ENCODE measurements at regions not wholly inside any gene's neighbourhood (a gene's known extent, or its start where the extent isn't known, plus 50 kb on each side); places are given as distances from the start of the nearest gene placed in this dataset.
A peak's percentile ranks its signal among the peaks of the same experiment; 100 is the strongest.
"Not testable (repeated sequence)": the region's sequence is repeated elsewhere in the genome, so short reads cannot be mapped to it uniquely, and the experiment has no call there.

DNA sequence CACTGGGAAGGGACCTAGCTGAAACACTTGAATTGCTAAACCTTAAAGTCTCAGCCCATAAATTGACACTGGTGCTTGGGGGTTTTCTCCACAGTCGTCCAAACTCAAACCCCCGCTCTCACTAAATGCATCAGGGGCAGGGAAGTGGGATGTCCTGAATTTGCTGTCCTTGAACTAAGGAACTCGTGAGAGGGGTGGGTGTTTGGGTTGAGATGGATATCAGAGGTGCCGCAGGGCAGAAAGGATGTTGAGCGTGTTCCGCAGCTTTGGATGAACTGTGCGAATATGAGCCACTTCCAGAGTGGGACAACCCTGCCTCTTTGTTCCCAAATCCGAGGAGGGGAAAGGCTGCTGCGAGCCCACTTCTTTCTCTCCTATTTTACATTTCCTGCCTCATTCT, 90.3 kb upstream of the LYZL2 start:
- no peak for DNase-seq
- H3K27ac Mint-ChIP-seq = no peak overlapping the region

DNA sequence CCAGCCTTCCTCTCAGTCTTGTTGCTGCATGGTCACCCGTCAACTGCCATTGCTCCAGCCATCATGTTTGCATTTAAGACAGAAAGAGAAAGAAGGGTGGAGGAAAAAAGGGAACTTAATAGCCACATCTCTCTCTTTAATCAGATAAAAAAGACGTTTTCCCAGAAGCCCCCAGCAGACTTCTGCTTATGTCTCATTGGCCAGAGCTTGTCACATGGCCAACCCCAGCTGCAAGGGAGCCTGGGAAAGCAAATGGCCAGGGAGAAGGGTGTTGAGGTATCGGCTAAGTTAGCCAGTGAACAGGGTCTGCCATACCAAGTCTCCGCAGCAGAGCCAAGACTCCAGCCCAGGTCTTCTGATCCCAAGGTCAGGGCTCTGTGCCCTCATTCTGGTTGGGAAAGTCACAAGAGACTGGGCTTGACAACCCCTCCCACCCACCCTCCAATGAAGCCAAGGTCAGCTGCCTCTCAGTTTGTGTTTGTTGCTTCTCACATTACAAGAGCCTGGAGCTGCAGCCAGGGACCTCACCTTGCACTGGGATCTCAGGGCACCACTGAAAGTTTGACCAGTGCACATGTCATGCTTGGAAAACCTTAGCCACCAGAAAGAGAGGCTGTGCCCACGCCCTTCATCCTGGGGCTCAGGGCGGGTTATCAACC, 80.3 kb upstream of the LYZL2 start:
- Mint-ChIP-seq H3K27ac (no peak overlapping the region), H3K4me3 (no peak overlapping the region), H3K36me3 (ENCODE audit: insufficient read depth) (peaks cover 3% of the 10 kb centered on the region), H3K27me3 (no peaks in the 10 kb centered on the region), H3K4me1 (ENCODE audit: low read depth in 2 of 2) (peaks cover 14% of the 10 kb centered on the region in 2 donors), H3K9me3 (no peaks in the 10 kb centered on the region)
- no peak for DNase-seq
- ATAC-seq (replicated peaks) = no peak

More for the DNA sequence above, 90.3 kb upstream of the LYZL2 start:
- Mint-ChIP-seq H3K4me3 (no peak overlapping the region), H3K9me3 (no peaks in the 10 kb centered on the region), H3K27me3 (peaks cover 0 to 9% of the 10 kb centered on the region in 2 donors), H3K4me1 (ENCODE audit: low read depth in 2 of 2) (peaks cover 0 to 2% of the 10 kb centered on the region in 2 donors), H3K36me3 (ENCODE audit: insufficient read depth) (peaks cover 2% of the 10 kb centered on the region)
- ATAC-seq (replicated peaks) = no peak

DNA sequence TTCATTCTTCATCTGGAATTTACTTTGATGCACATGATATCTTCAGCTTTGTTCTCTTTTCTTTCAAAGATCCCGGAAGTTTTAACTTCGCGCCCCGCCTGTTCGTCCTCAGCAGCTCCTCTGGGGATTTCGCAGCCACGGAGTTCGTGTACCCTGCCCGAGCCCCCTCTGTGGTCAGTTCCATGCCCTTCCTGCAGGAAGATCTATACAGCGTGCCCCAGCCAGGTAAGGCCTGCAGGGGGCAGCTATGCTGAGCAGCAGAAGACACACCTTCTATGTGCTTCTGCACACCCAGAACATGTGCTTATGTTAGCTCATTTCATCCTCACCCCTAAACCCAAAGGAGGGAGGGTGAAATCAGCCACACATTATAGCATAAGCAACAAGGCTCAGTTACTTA, 79.7 kb upstream of the LYZL2 start:
- H3K4me3 Mint-ChIP-seq = no peak overlapping the region
- peak overlapping the region in 1 of 2 donors; percentile 7 for H3K27ac Mint-ChIP-seq
- H3K4me1 Mint-ChIP-seq (ENCODE audit: low read depth in 2 of 2) = peaks cover 19 to 20% of the 10 kb centered on the region in 2 donors
- H3K36me3 Mint-ChIP-seq (ENCODE audit: insufficient read depth) = peaks cover 3% of the 10 kb centered on the region
- no peaks in the 10 kb centered on the region for H3K9me3 Mint-ChIP-seq
- DNase-seq (no peak), ATAC-seq (replicated peaks) (no peak)
- H3K27me3 Mint-ChIP-seq = no peaks in the 10 kb centered on the region

DNA sequence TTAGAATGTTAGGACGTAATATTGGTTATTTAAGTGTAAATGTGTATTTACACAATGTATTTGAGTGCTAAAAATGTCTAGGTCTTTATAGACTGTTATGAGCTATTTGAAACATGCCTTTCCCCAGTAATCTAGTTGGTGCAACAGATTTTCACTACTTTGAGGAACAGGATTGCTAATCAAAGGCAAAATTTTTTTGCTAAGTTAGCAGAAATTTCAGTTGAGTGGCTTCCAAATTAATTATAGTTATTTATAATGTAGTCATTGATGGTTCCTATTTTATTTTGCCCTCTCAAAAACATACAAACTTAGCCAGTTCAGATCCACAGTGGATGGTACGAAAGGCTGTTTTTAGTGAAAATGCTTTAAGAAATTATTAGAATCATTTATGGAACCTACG, 78.7 kb upstream of the LYZL2 start:
- H3K9me3 Mint-ChIP-seq = no peaks in the 10 kb centered on the region
- no peak overlapping the region for H3K4me3 Mint-ChIP-seq
- DNase-seq (no peak), ATAC-seq (replicated peaks) (no peak)
- H3K27me3 Mint-ChIP-seq = no peaks in the 10 kb centered on the region
- H3K4me1 Mint-ChIP-seq (ENCODE audit: low read depth in 2 of 2) = peaks cover 25 to 26% of the 10 kb centered on the region in 2 donors
- peaks cover 3% of the 10 kb centered on the region for H3K36me3 Mint-ChIP-seq (ENCODE audit: insufficient read depth)
- H3K27ac Mint-ChIP-seq = no peak overlapping the region

DNA sequence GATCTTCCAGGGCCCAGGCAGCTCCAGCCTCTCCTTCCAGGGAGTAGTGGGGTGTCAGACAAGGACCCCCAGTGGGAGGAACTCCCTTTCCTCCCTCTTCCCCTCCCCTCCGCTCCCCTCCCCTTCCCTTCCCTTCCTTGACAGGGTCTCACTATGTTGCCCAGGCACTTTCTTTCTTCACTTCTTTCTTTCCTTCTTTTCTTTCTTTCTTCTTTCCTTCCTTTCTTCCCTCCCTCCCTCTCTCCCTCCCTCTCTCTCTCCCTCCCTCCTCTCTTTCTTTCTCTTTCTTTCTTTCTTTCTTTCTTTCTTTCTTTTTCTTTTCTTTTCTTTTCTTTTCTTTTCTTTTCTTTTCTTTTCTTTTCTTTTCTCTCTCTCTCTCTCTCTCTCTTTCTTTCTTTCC, 76.6 kb upstream of the LYZL2 start:
- not testable (repeated sequence) for ATAC-seq (replicated peaks); DNase-seq; H3K9me3 Mint-ChIP-seq; H3K36me3 Mint-ChIP-seq (ENCODE audit: insufficient read depth); H3K27me3 Mint-ChIP-seq
- H3K4me3 Mint-ChIP-seq = peak overlapping the region; percentile 67 to 71
- peak overlapping the region; percentile 93 to 97 for H3K27ac Mint-ChIP-seq
- peaks cover 37 to 39% of the 10 kb centered on the region in 2 donors for H3K4me1 Mint-ChIP-seq (ENCODE audit: low read depth in 2 of 2)

DNA sequence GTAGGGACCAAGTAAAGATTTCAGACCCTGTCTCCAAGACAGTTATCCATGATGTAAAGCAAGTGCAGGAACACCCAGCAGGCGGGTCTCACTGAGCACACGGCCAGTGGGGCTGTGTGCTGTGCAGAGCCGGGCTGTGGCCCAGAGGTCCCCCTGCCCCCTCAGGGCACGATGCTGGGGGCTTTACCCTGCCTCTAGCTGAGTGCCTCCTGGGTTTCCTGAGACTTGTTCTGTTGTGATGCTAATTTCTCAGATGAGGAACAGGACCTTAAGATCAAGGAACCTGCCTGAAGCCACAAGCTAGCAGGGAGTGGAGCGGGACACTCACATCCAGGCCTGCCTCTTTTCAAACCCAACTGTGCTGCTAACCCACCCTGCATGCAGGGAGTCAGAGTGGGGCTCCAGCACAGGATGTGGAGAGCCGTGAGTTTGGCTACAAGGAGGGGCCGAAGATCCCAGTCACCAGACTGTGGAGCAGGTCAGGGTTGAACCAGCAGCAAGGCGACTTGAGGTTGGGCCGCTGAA, 76.1 kb upstream of the LYZL2 start:
- DNase-seq (no peak), ATAC-seq (replicated peaks) (no peak)
- peaks cover 8% of the 10 kb centered on the region for H3K36me3 Mint-ChIP-seq (ENCODE audit: insufficient read depth)
- H3K4me1 Mint-ChIP-seq (ENCODE audit: low read depth in 2 of 2) = peaks cover 38 to 42% of the 10 kb centered on the region in 2 donors
- H3K9me3 Mint-ChIP-seq = no peaks in the 10 kb centered on the region
- H3K27ac Mint-ChIP-seq = peak overlapping the region; percentile 93 to 97
- H3K4me3 Mint-ChIP-seq = peak overlapping the region; percentile 84 to 88
- no peaks in the 10 kb centered on the region for H3K27me3 Mint-ChIP-seq

DNA sequence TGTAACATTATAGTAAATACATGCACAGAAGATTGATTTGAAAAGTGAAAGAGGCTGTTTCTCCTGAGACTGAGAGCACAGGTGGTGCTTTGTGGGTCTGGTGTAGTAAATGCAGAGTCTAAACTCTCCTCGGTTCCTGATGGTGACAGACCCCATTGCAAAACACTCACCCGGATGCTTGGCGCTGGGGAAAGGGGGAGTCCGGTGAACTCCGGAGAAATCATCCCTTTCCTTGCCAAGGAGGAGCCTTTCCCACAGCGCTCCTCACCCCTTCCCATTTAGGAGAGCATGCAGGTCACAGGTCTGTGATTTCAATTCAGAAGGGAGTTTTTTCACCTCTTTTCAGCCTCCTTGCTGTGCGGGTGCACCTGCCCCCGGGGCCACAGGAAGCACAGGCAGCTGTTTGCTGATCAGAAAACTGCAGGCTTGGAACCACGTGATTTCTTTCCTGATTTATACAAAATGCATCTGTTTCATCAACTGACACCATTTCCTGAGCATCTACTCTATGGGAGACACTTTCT, 75.6 kb upstream of the LYZL2 start:
- Mint-ChIP-seq H3K36me3 (ENCODE audit: insufficient read depth) (peaks cover 8% of the 10 kb centered on the region), H3K27ac (peak overlapping the region; percentile 93 to 97), H3K9me3 (no peaks in the 10 kb centered on the region), H3K4me3 (peak overlapping the region; percentile 84 to 88), H3K27me3 (no peaks in the 10 kb centered on the region), H3K4me1 (ENCODE audit: low read depth in 2 of 2) (peaks cover 38 to 46% of the 10 kb centered on the region in 2 donors)
- DNase-seq (peak in 2 of 3 experiments; percentile 15 to 16), ATAC-seq (replicated peaks) (peak; percentile 23)

DNA sequence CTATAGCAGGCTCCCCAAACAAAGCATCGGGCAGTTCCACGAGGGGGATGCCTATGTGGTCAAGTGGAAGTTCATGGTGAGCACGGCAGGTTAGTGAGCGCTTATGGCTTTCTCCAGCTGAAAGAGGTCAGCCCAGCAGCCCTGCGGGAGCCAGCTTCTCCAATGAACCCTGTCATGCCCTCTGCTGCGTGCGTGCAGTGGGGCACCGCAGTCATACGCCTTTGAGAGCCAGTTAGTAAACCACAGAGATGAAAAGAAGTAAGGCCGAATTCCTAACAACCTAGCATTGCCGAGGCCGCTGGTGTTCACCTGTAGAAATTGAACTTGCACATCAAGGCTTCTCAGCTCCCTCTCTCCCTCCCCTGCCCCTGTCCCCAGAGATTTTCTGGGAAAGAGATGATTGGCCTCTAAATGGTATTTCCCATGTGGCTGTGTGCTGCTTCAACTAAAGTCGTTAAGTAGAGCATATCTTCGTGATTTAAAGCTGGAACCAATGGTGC, 75.1 kb upstream of the LYZL2 start:
- ATAC-seq (replicated peaks) = peak; percentile 9
- H3K27me3 Mint-ChIP-seq; H3K9me3 Mint-ChIP-seq; DNase-seq; H3K36me3 Mint-ChIP-seq (ENCODE audit: insufficient read depth): not testable (repeated sequence)
- peak overlapping the region; percentile 93 to 97 for H3K27ac Mint-ChIP-seq
- peaks cover 42 to 49% of the 10 kb centered on the region in 2 donors for H3K4me1 Mint-ChIP-seq (ENCODE audit: low read depth in 2 of 2)
- peak overlapping the region; percentile 84 to 88 for H3K4me3 Mint-ChIP-seq

DNA sequence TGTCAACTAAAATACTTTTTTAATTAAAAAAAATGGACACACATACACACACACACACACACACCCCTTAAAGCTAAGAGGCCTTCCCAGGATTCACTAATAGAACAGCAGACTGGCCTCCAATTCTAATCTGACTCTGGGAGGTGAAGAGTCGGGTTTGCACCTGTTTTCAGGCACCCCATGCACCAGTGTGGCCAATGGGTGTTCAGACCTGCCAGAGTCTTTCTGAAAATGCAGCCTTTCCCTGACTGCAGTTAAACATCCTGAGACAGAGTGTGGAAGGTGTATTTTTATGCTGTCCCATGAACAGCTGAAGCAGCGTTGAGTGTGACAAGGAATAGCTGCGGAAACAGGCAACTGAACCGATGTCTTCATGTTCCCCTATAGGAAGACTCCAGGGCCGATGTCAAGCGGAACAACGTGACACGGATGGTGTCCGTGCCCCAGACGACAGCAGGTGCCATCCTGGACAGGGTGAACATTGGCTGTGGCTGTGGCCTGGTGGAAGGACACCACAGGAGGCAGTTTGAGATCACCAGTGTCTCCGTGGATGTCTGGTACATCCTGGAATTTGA, 74.6 kb upstream of the LYZL2 start:
- H3K36me3 Mint-ChIP-seq (ENCODE audit: insufficient read depth) = peaks cover 8% of the 10 kb centered on the region
- peak overlapping the region; percentile 84 to 88 for H3K4me3 Mint-ChIP-seq
- peak overlapping the region; percentile 93 to 97 for H3K27ac Mint-ChIP-seq
- peaks cover 46 to 55% of the 10 kb centered on the region in 2 donors for H3K4me1 Mint-ChIP-seq (ENCODE audit: low read depth in 2 of 2)
- no peak for DNase-seq
- H3K27me3 Mint-ChIP-seq = no peaks in the 10 kb centered on the region
- no peaks in the 10 kb centered on the region for H3K9me3 Mint-ChIP-seq
- no peak for ATAC-seq (replicated peaks)

DNA sequence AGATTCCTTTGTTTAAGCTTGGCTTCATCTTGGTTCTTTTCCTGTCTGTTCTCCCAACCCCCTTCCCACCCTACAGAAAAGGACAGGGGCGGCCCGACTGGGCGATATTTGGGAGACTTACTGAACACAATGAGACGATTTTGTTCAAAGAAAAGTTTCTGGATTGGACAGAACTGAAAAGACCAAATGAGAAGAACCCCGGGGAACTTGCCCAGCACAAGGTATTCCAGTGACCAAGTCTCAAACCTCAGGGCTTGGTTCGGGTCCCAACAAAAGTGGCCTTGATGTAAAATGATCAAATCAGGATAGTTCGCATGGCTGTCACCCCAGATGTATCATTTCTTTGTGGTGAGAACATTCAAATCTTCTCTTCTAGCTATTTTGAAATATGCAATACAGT, 73.9 kb upstream of the LYZL2 start:
- H3K4me1 Mint-ChIP-seq (ENCODE audit: low read depth in 2 of 2) = peaks cover 47 to 55% of the 10 kb centered on the region in 2 donors
- not testable (repeated sequence) for H3K9me3 Mint-ChIP-seq; DNase-seq; H3K36me3 Mint-ChIP-seq (ENCODE audit: insufficient read depth); H3K27me3 Mint-ChIP-seq; ATAC-seq (replicated peaks)
- H3K4me3 Mint-ChIP-seq = peak overlapping the region; percentile 84 to 88
- peak overlapping the region; percentile 93 to 97 for H3K27ac Mint-ChIP-seq

DNA sequence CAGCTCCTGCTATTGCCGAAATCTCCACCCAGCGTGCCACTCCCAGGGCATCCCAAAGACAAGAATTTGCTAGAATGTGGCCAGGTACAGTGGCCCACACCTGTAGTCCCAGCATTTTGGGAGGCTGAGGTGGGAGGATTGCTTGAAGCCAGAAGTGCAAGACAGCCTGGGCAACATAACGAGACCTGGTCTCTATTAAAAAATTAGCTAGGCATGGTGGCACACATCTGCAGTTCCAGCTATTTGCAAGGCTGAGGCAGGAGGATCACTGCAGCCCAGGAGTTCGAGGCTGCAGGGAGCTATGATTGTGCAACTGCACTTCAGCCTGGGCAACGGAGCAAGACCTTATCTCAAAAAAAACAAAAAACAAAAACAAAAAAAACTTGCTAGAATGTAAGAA, 73.3 kb upstream of the LYZL2 start:
- no peaks in the 10 kb centered on the region for H3K9me3 Mint-ChIP-seq
- no peak for DNase-seq
- H3K4me3 Mint-ChIP-seq = peak overlapping the region; percentile 49 to 73
- H3K4me1 Mint-ChIP-seq (ENCODE audit: low read depth in 2 of 2) = peaks cover 52 to 60% of the 10 kb centered on the region in 2 donors
- no peaks in the 10 kb centered on the region for H3K27me3 Mint-ChIP-seq
- peak overlapping the region; percentile 92 to 94 for H3K27ac Mint-ChIP-seq
- H3K36me3 Mint-ChIP-seq (ENCODE audit: insufficient read depth) = peaks cover 8% of the 10 kb centered on the region
- ATAC-seq (replicated peaks) = no peak

DNA sequence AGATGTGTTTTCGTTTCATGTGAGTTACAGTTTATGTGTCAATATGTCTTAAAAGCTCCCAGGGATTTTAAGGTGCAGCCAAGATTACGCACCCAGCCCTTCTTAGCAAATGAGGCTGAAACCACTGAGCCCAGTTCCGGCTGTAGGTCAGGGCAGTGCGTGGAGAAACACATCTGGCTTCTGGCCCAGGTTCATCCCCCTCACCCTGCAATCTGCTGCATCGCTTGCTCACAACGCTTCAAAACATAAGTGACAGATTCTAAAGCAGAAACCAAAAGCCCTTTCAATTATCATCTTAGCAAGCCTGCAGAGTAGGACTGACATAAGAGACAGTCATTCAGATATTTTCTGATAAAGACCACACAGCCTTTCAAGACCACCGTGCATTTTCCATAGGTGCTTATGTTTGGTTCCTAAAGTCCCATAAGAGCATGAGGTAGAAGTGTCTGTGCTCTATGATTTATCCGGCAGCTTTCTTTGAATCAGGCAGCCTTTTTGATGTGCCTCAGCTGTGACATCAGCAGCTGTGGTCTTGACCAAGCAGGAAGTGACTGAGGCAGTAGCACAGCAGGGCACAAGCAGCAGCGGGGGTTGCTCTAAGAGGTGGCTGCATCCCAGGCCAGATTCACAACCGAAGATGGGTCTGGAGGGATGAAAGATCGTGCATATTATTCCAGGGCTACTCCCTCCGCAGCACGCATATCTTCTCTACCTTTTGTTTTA, 72.1 kb upstream of the LYZL2 start:
- H3K36me3 Mint-ChIP-seq (ENCODE audit: insufficient read depth) = peaks cover 8% of the 10 kb centered on the region
- DNase-seq (peak; percentile 55 to 61 (median 59)), ATAC-seq (replicated peaks) (peak; percentile 76)
- H3K4me3 Mint-ChIP-seq = peak overlapping the region; percentile 68 to 73
- peaks cover 61 to 70% of the 10 kb centered on the region in 2 donors for H3K4me1 Mint-ChIP-seq (ENCODE audit: low read depth in 2 of 2)
- no peaks in the 10 kb centered on the region for H3K27me3 Mint-ChIP-seq
- peak overlapping the region; percentile 92 to 94 for H3K27ac Mint-ChIP-seq
- H3K9me3 Mint-ChIP-seq = no peaks in the 10 kb centered on the region

DNA sequence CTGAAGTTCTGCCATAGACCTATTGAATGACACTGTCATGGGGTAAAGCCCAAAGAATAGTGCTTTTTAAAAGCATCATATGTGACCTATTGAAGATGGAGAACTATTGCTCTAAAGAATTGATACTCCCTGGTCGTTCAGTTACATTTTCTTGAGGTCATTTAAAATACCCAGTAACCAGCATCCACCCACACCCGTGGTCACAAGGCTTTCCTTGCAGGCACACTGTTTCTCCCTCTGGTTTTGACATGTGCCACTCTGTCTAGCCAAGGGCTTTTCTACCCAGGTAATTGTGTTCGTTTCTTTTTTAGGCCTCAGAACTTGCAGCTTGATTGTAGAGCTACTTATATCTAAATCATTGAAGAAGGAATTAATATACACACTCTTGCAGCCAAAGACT, 68.3 kb upstream of the LYZL2 start:
- peak overlapping the region in 1 of 2 donors; percentile 43 for H3K4me3 Mint-ChIP-seq
- no peaks in the 10 kb centered on the region for H3K27me3 Mint-ChIP-seq
- ATAC-seq (replicated peaks) = no peak
- H3K27ac Mint-ChIP-seq = peak overlapping the region; percentile 46 to 78
- H3K4me1 Mint-ChIP-seq (ENCODE audit: low read depth in 2 of 2) = peaks cover 43 to 53% of the 10 kb centered on the region in 2 donors
- no peaks in the 10 kb centered on the region for H3K9me3 Mint-ChIP-seq
- peaks cover 5% of the 10 kb centered on the region for H3K36me3 Mint-ChIP-seq (ENCODE audit: insufficient read depth)
- no peak for DNase-seq

Data from effector memory CD8-positive, alpha-beta T cell (primary cell).